Activated CD4-positive, alpha-beta T cell treated with anti-CD3 and anti-CD28 coated beads for 36 hours (primary cell): ENCODE measurements at regions not wholly inside any gene's neighbourhood (a gene's known extent, or its start where the extent isn't known, plus 50 kb on each side); places are given as distances from the start of the nearest gene placed in this dataset.

Experiments used
- ATAC-seq: fragments of 200-7000 bp; cut with Tn5 transposase; one replicate; pipeline ENCODE4 v1.10.0; 2021; ENCODE audit warnings: mild to moderate bottlenecking, moderate library complexity
- CTCF ChIA-PET: fragments of 350-600 bp; sonication (Branson Sonifier 250); formaldehyde crosslinking; loops from one replicate; lab custom pipeline; 2021; ENCODE audit warnings: antibody characterized with exemption; lab: Charles Lee
- POLR2A ChIA-PET: fragments of 350-600 bp; sonication (Branson Sonifier 250); formaldehyde crosslinking; loops from one replicate; lab custom pipeline; 2021; ENCODE audit warnings: antibody characterized with exemption, inconsistent platforms; lab: Charles Lee
- DNase-seq: peaks from one replicate; pipeline ENCODE4 v3.0.0-alpha.2; 2020
- H3K27ac Mint-ChIP-seq: one replicate; pipeline ENCODE4 v1.8.0; 2021; ENCODE audit warnings: mixed read lengths
- H3K27me3 Mint-ChIP-seq: one replicate; pipeline ENCODE4 v1.8.0; 2021; ENCODE audit warnings: mixed read lengths
- H3K36me3 Mint-ChIP-seq: one replicate; pipeline ENCODE4 v1.8.0; 2021; ENCODE audit warnings: low read depth, mixed read lengths
- H3K4me1 Mint-ChIP-seq: one replicate; pipeline ENCODE4 v1.8.0; 2021; ENCODE audit warnings: mixed read lengths
- H3K4me3 Mint-ChIP-seq: one replicate; pipeline ENCODE4 v1.8.0; 2021; ENCODE audit warnings: mild to moderate bottlenecking, moderate library complexity, mixed read lengths
- H3K9me3 Mint-ChIP-seq: one replicate; pipeline ENCODE4 v1.8.0; 2021; ENCODE audit warnings: low read depth, mixed read lengths
- intact Hi-C, 2 experiments: fragments of 100-400 bp; cut with DNase I in 1 of 2; cut with micrococcal nuclease in 1 of 2; formaldehyde crosslinking; loops; one replicate each; pipeline versions ENCODE4 v1.14.2 to v1.15.1; 2022 to 2024; cut with DNase I, micrococcal nuclease

DNA sequence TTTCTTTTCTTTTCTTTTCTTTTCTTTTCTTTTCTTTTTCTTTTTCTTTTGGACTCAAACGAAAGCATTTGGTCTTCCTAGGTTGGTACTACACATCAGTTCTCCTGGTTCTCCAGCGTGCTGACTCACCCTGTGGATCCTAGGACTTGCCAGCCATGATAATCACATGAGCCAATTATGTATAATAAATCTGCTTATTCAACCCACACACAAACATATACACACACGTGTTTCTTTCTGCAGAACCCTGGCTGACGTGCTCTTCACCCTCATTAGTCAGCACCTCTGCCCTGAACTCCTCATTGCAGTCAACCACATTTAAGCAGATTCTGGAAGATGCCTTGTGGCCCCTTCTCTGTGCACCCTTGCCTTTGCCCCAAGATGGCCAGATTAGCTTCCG lies 162.4 kb upstream of the MYT1L start:
- POLR2A ChIA-PET, result no interaction called here
- intact Hi-C loops, result no loop called here
- ATAC-seq (no peak), DNase-seq (no peak)
- no peak overlapping the region for H3K27ac Mint-ChIP-seq
- H3K9me3 Mint-ChIP-seq, result no peaks in the 10 kb centered on the region
- no peaks in the 10 kb centered on the region for H3K4me1 Mint-ChIP-seq
- H3K36me3 Mint-ChIP-seq, result no peaks in the 10 kb centered on the region
- H3K4me3 Mint-ChIP-seq, result no peak overlapping the region
- CTCF ChIA-PET, result no interaction called here
- peaks cover 11% of the 10 kb centered on the region for H3K27me3 Mint-ChIP-seq

DNA sequence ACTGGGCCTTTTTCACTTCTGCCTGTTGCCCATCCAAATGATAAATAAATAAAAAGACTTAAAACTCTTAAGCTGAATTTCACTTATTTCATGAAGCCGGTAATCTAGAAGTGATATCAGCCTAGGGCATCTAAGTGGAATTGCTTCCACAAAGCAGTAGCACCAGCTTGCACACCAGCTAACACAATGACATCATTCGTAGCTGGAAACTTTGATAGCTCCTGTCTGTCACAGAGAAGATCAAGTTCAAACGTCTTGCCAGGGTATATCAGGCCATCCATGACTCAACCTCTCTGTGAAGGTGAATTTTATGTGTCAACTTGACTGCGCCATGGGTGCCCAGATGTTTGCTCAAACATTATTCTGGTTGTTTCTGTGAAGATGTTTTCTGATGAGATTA lies 161.7 kb upstream of the MYT1L start:
- ChIA-PET POLR2A (no interaction called here), CTCF (no interaction called here)
- Mint-ChIP-seq H3K36me3 (no peaks in the 10 kb centered on the region), H3K27ac (no peak overlapping the region), H3K27me3 (peaks cover 14% of the 10 kb centered on the region), H3K4me3 (no peak overlapping the region), H3K9me3 (no peaks in the 10 kb centered on the region), H3K4me1 (no peaks in the 10 kb centered on the region)
- ATAC-seq (no peak), DNase-seq (no peak)
- intact Hi-C loops, result no loop called here

DNA sequence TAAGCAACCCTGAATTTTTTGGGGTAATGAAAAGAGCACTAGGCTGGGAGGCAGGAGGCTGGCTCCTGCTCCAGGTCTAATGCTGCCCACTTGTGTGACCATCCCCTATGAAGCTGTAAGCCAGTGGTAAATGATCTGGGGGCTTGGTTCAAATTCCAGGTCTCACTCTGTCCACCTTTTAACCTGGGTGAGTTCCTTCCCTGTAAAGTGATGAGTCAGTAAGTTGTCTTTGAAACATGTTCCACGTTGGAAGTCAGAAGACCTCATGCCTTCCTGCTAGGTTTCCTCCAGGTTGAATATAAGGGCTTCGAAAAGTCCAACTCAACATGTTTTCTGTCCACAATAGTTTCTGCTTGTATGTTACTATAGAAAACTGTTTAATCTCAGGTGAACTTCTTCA lies 160.9 kb upstream of the MYT1L start:
- Mint-ChIP-seq H3K4me1 (no peaks in the 10 kb centered on the region), H3K27me3 (peaks cover 17% of the 10 kb centered on the region), H3K9me3 (no peaks in the 10 kb centered on the region), H3K4me3 (no peak overlapping the region), H3K27ac (no peak overlapping the region), H3K36me3 (no peaks in the 10 kb centered on the region)
- DNase-seq, result no peak
- intact Hi-C loops, result no loop called here
- no peak for ATAC-seq
- ChIA-PET CTCF (no interaction called here), POLR2A (no interaction called here)

DNA sequence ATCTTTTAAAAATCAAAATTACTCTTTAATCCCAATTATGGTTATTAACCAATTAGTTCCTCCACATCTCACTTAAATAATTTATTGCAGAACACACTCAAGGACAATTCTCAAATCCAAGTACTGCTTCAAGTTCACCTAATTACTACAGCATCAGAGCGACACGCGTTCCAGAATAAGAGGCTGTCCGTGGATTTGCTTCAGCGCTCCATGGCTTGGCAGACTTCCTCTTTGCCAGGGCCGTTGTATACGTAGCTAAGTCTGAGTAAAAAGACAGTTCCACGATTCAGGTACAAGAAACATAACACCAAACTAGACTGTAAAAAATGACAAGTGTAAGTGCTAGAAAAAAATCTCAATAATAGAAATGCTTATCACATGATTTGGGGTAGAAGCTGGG lies 153.2 kb upstream of the MYT1L start:
- no peak overlapping the region for H3K4me3 Mint-ChIP-seq
- peaks cover 12% of the 10 kb centered on the region for H3K27me3 Mint-ChIP-seq
- H3K9me3 Mint-ChIP-seq, result no peaks in the 10 kb centered on the region
- ATAC-seq (no peak), DNase-seq (no peak)
- intact Hi-C loops, result no loop called here
- no peak overlapping the region for H3K27ac Mint-ChIP-seq
- POLR2A ChIA-PET, result no interaction called here
- no peaks in the 10 kb centered on the region for H3K36me3 Mint-ChIP-seq
- H3K4me1 Mint-ChIP-seq, result no peaks in the 10 kb centered on the region
- CTCF ChIA-PET, result no interaction called here

DNA sequence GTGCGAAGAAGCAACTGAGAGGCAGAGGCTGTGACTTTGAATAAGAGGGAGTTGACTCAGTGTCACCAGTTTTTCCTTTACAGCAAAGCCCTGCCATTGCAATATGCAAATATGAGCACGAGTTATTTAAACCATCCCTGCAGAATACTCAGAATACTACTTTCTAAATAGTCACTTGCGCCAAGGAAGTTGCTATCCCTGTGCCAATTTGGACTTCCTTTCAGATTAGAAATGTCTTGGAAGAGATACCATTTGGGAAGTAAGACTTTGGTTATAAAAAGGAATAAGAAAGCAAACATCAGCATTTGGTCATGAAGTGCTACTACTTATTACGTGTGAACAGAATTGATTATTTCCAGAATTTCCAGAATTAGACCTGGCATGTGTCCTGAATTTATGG lies 151.8 kb upstream of the MYT1L start:
- intact Hi-C loops, result no loop called here
- Mint-ChIP-seq H3K27me3 (peaks cover 9% of the 10 kb centered on the region), H3K9me3 (no peaks in the 10 kb centered on the region), H3K36me3 (no peaks in the 10 kb centered on the region), H3K4me1 (no peaks in the 10 kb centered on the region), H3K4me3 (no peak overlapping the region), H3K27ac (no peak overlapping the region)
- ATAC-seq (no peak), DNase-seq (no peak)
- ChIA-PET CTCF (no interaction called here), POLR2A (no interaction called here)

DNA sequence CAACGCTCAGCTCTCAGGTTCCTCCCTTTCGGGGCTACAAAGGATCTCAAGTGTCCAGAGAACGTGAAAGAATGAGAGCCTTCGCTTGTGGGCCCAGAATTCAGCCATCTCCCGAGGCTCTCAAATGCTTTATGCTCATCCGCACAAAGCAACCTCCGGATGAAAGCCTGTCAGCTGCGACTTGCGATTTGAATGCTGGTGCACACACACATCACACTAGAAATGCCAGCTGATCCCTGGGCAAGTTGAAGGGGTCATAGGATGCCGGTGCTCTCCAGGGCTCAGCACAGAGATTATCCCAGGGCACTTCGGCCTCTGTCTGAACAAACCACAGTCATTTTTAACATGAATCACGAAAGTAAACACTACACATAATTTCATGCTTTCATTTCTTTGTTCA lies 141.8 kb upstream of the MYT1L start:
- no peaks in the 10 kb centered on the region for H3K9me3 Mint-ChIP-seq
- peaks cover 2% of the 10 kb centered on the region for H3K27me3 Mint-ChIP-seq
- H3K27ac Mint-ChIP-seq, result no peak overlapping the region
- no peaks in the 10 kb centered on the region for H3K36me3 Mint-ChIP-seq
- no peak overlapping the region for H3K4me3 Mint-ChIP-seq
- intact Hi-C loops, result no loop called here
- H3K4me1 Mint-ChIP-seq, result no peaks in the 10 kb centered on the region
- ChIA-PET CTCF (no interaction called here), POLR2A (no interaction called here)
- ATAC-seq, result no peak
- DNase-seq, result no peak

DNA sequence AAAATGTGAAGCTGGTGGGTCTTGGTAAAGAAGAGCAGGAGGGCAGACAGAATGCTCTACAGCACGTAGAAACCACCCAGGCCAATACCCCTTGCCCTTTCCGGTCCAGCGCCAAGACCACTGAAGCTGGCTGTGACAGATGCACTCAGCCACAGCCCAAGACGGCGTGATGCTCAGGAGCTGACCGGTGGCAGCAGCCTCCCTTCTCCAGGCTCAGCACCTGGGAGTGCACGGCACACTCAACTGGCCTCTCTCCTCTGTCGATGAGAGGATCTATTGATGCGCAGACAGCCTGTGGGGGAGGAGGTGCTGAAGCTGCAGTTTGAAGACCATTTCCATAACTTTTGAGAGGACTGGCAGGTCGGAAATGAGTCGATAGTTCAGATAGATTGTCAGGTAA lies 141.0 kb upstream of the MYT1L start:
- Mint-ChIP-seq H3K27me3 (peaks cover 2% of the 10 kb centered on the region), H3K4me1 (no peaks in the 10 kb centered on the region), H3K9me3 (no peaks in the 10 kb centered on the region), H3K36me3 (no peaks in the 10 kb centered on the region), H3K27ac (no peak overlapping the region), H3K4me3 (no peak overlapping the region)
- intact Hi-C loops, result no loop called here
- CTCF ChIA-PET, result no interaction called here
- DNase-seq (no peak), ATAC-seq (no peak)
- POLR2A ChIA-PET, result no interaction called here

DNA sequence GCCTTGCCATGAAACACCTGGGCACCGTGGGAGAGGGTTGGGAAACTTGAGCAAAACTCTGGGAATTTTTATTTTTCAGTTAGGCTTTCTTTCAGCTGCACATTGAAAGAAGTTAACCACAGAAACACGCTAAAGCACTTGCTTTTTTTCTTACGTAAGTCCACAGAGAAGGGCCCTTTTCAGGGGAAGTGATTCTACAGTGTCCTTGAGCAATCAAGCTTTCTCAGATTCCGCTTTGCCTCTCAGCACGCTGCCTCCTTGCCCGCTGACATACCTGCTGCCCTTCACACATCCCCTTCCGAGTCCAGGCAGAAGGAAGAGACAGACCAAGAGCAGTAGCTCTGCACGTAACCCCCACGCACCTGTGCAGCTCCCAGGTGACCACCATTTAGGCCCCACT lies 135.5 kb upstream of the MYT1L start:
- POLR2A ChIA-PET, result no interaction called here
- intact Hi-C loops, result no loop called here
- Mint-ChIP-seq H3K4me1 (no peaks in the 10 kb centered on the region), H3K36me3 (no peaks in the 10 kb centered on the region), H3K9me3 (no peaks in the 10 kb centered on the region), H3K4me3 (no peak overlapping the region), H3K27me3 (peaks cover 4% of the 10 kb centered on the region), H3K27ac (no peak overlapping the region)
- CTCF ChIA-PET, result interaction anchor here (0.6 kb wide), 1 partner anchor 56 kb away, joined by 3 read pairs; no protein-coding TSS in a partner anchor
- ATAC-seq (no peak), DNase-seq (no peak)

DNA sequence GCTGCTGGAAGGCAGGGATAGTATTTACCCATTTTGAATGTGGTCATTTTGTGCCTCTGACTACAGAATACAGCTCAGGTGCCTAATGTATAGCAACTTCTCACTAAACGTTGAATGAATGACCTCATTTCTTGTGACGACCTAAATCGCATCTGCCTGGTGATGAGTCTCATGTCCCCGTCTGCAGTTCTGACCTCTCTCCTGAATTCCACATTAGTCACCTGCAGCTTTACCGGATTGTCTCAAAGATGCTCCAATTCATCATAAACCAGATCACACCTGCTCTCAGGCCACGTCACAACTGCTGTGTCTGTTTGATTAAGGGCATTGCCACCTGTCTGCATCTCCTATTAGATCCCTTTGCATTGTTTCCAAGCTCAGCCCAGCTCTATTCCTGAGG lies 133.6 kb upstream of the MYT1L start:
- Mint-ChIP-seq H3K4me1 (no peaks in the 10 kb centered on the region), H3K9me3 (no peaks in the 10 kb centered on the region), H3K27ac (no peak overlapping the region), H3K27me3 (peaks cover 4% of the 10 kb centered on the region), H3K36me3 (no peaks in the 10 kb centered on the region), H3K4me3 (no peak overlapping the region)
- POLR2A ChIA-PET, result no interaction called here
- DNase-seq, result no peak
- intact Hi-C loops, result no loop called here
- CTCF ChIA-PET, result no interaction called here
- ATAC-seq, result no peak

DNA sequence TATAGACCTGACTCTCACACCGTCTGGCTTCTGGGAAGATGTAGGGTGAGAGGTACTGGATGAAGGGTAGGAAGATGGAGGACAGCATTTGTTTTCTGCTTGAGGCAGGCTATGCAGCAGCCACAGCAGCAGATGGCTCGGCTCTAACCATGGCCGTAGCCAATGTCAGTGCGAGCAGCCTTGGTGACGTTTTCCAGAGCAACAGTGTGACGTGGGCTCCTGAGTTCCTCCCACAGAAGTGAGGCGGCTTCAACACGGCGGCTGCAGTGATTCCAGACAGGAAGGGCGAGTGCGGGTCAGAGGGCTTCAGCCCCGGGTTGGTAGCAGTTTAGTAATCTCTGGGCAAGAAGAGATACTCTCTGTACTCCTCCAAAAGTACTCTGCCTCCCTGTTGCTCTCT lies 133.0 kb upstream of the MYT1L start:
- ChIA-PET POLR2A (no interaction called here), CTCF (no interaction called here)
- Mint-ChIP-seq H3K27ac (no peak overlapping the region), H3K36me3 (no peaks in the 10 kb centered on the region), H3K9me3 (no peaks in the 10 kb centered on the region), H3K27me3 (peaks cover 4% of the 10 kb centered on the region), H3K4me3 (no peak overlapping the region), H3K4me1 (no peaks in the 10 kb centered on the region)
- intact Hi-C loops, result no loop called here
- DNase-seq, result no peak
- no peak for ATAC-seq

DNA sequence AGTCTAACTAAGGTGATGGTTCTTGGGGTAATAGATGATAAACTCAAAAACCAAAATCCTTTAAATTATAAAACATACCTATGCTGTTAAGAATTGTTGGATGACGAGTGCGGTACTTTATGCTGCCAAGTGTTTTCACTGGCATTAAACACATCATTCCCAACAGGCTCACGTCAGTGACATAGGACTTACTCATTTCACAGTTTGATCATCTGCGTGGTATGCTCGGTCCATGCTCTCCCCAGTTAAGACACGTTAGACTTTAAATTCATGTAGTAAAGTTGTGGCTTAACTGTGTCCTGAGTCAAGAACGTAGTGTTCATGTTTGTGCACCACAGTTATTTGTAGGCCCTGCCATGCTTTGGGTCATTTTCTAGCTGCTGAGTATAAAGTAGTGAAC lies 125.6 kb upstream of the MYT1L start:
- CTCF ChIA-PET, result no interaction called here
- intact Hi-C loops, result no loop called here
- DNase-seq (no peak), ATAC-seq (no peak)
- H3K36me3 Mint-ChIP-seq, result no peaks in the 10 kb centered on the region
- H3K9me3 Mint-ChIP-seq, result no peaks in the 10 kb centered on the region
- H3K27me3 Mint-ChIP-seq, result no peaks in the 10 kb centered on the region
- no peak overlapping the region for H3K4me3 Mint-ChIP-seq
- H3K27ac Mint-ChIP-seq, result no peak overlapping the region
- POLR2A ChIA-PET, result no interaction called here
- H3K4me1 Mint-ChIP-seq, result no peaks in the 10 kb centered on the region

DNA sequence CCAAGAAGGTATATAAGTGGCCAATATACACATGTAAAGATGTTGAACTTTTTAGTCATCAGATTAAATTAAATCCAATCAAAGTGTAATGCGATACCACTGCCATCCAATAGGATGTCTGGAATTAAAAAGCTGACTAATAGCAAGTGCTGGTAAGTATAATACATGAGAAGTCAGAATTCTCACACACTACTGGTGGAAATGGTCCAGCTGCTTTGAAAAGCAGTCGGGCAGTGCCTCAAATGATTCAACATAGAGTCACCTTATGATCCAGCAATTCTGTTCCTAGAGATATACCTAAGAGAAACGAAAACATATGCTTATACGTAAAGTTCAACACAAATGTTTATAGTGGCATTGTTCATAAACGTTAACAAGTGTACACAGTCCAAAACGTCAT lies 124.1 kb upstream of the MYT1L start:
- H3K9me3 Mint-ChIP-seq, result no peaks in the 10 kb centered on the region

DNA sequence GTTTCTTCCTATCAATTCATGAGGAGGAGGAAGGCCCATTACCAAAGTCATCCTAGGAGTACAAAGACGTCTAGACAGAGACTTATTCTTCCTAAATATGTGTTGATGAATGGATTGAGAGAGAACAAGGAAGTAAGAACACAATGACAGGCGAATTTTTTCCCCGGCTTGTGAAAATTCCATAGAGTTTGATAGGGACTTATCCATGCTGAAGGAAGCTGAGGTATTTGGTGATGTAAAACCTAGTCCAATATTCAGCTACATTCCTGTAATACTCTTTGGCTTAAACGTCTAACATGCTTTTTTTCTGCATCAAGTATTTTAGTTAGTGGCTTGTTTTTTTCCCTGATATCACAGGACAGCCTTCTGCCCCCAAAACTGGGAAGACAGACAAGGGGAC lies 121.9 kb upstream of the MYT1L start:
- ChIA-PET POLR2A (no interaction called here), CTCF (no interaction called here)
- H3K27me3 Mint-ChIP-seq, result peaks cover 5% of the 10 kb centered on the region
- H3K4me3 Mint-ChIP-seq, result no peak overlapping the region
- no peak for ATAC-seq
- no peak for DNase-seq
- no peaks in the 10 kb centered on the region for H3K36me3 Mint-ChIP-seq
- no peaks in the 10 kb centered on the region for H3K9me3 Mint-ChIP-seq
- intact Hi-C loops, result no loop called here
- no peak overlapping the region for H3K27ac Mint-ChIP-seq
- no peaks in the 10 kb centered on the region for H3K4me1 Mint-ChIP-seq

More for the DNA sequence above, 124.1 kb upstream of the MYT1L start:
- H3K27ac Mint-ChIP-seq, result no peak overlapping the region
- no peaks in the 10 kb centered on the region for H3K36me3 Mint-ChIP-seq
- peaks cover 2% of the 10 kb centered on the region for H3K27me3 Mint-ChIP-seq
- H3K4me1 Mint-ChIP-seq, result no peaks in the 10 kb centered on the region
- POLR2A ChIA-PET, result no interaction called here
- CTCF ChIA-PET, result no interaction called here
- DNase-seq (no peak), ATAC-seq (no peak)
- intact Hi-C loops, result no loop called here
- H3K4me3 Mint-ChIP-seq, result no peak overlapping the region
